HCT116 (cell line): ENCODE measurements at regions not wholly inside any gene's neighbourhood (a gene's known extent, or its start where the extent isn't known, plus 50 kb on each side); places are given as distances from the start of the nearest gene placed in this dataset.

Experiments used
- CBX3 ChIP-seq: IDR thresholded peaks from 2 replicates; pipeline ENCODE4 v1.6.1; 2012; ENCODE audit warnings: low read depth
- CEBPB ChIP-seq: IDR thresholded peaks from 2 replicates; pipeline ENCODE4 v1.6.1; 2012; ENCODE audit warnings: low read depth
- CTCF ChIP-seq, 3 experiments: fragments of 200-600 bp in 1 of 3; sonication (generic) in 1 of 3; IDR thresholded peaks in 2 of 3; conservative IDR thresholded peaks in 1 of 3; 2 replicates each; pipeline ENCODE4 v1.5.1; 2012 to 2017; ENCODE audit warnings: low read depth in 2 of 3, low read length in 2 of 3, antibody characterized with exemption in 1 of 3, borderline replicate concordance in 1 of 3, control low read depth in 1 of 3, mild to moderate bottlenecking in 1 of 3, mixed read lengths in 1 of 3, mixed run types in 1 of 3, moderate library complexity in 1 of 3; ENCODE audit not compliant: insufficient read depth in 1 of 3
- EZH2 ChIP-seq: fragments of 200-600 bp; sonication (generic); IDR thresholded peaks from 2 replicates; pipeline ENCODE4 v1.6.1; 2017; ENCODE audit warnings: antibody characterized with exemption, mixed run types
- MAX ChIP-seq: IDR thresholded peaks from 2 replicates; pipeline ENCODE4 v1.6.1; 2012
- POLR2A ChIP-seq: IDR thresholded peaks from 2 replicates; pipeline ENCODE4 v1.7.0; 2011; ENCODE audit warnings: borderline replicate concordance; ENCODE audit not compliant: insufficient read depth, insufficient read length; ENCODE audit errors: extremely low read depth
- POLR2AphosphoS5 ChIP-seq: IDR thresholded peaks from 2 replicates; pipeline ENCODE4 v1.6.1; 2011; ENCODE audit warnings: mild to moderate bottlenecking, low read depth, low read length, moderate library complexity
- REST ChIP-seq: IDR thresholded peaks from 2 replicates; pipeline ENCODE4 v1.6.1; 2012; ENCODE audit warnings: low read depth
- SIN3A ChIP-seq: IDR thresholded peaks from 2 replicates; pipeline ENCODE4 v1.6.1; 2012; ENCODE audit warnings: low read depth
- SP1 ChIP-seq: IDR thresholded peaks from 2 replicates; pipeline ENCODE4 v1.6.1; 2012; ENCODE audit warnings: low read depth
- TCF7L2 ChIP-seq: IDR thresholded peaks from 2 replicates; pipeline ENCODE4 v1.7.0; 2011; ENCODE audit warnings: borderline replicate concordance, inconsistent platforms; ENCODE audit not compliant: insufficient read depth, insufficient read length; ENCODE audit errors: extremely low read depth
- ZBTB33 ChIP-seq: IDR thresholded peaks from 2 replicates; pipeline ENCODE4 v1.6.1; 2011; ENCODE audit warnings: mild to moderate bottlenecking, low read length, moderate library complexity; ENCODE audit not compliant: insufficient replicate concordance; ENCODE audit errors: extremely low read depth
- ZNF274 ChIP-seq: fragments of 200-500 bp; sonication (Bioruptor generic); IDR thresholded peaks from 2 replicates; pipeline ENCODE4 v1.6.1; 2014; ENCODE audit warnings: mild to moderate bottlenecking, low read depth, low read length, inconsistent platforms

GRCh38 chr21:40938611-40939010, 91.7 kb upstream of the DSCAM start:
- no peak for TF ChIP-seq ZBTB33
- no peak for TF ChIP-seq POLR2A
- TF ChIP-seq CTCF (IDR thresholded peaks at IDR 0.05 in 2 of 3, conservative IDR thresholded peaks at IDR 0.05 in 1 of 3; ENCODE audit: borderline replicate concordance in 1 of 3, insufficient read depth in 1 of 3, low read depth in 2 of 3, low read length in 2 of 3), result no peak
- no peak for TF ChIP-seq REST
- TF ChIP-seq POLR2AphosphoS5, result no peak
- no peak for TF ChIP-seq EZH2
- no peak for TF ChIP-seq ZNF274
- no peak for TF ChIP-seq SP1
- TF ChIP-seq TCF7L2, result no peak
- TF ChIP-seq CBX3, result no peak
- no peak for TF ChIP-seq CEBPB
- TF ChIP-seq MAX, result no peak
- TF ChIP-seq SIN3A, result no peak
